RWPE2 (cell line): ENCODE measurements at regions not wholly inside any gene's neighbourhood (a gene's known extent, or its start where the extent isn't known, plus 50 kb on each side); places are given as distances from the start of the nearest gene placed in this dataset.

Experiments used
- ATAC-seq: fragments of 200-7000 bp; cut with Tn5 transposase; 3 replicates; pipeline ENCODE4 v1.9.1; 2021; ENCODE audit warnings: low read depth
- DNase-seq: peaks from one replicate; pipeline ENCODE4 v3.0.0-alpha.2; 2020; ENCODE audit warnings: low spot score
- H3K27ac ChIP-seq: fragments of 450-650 bp; 2 replicates; pipeline ENCODE4 v1.5.1; 2017; ENCODE audit warnings: mild to moderate bottlenecking; ENCODE audit not compliant: poor library complexity, severe bottlenecking
- H3K27me3 ChIP-seq: fragments of 250-450 bp; sonication (Bioruptor Pico); 2 replicates; pipeline ENCODE4 v1.5.1; 2021; ENCODE audit warnings: mild to moderate bottlenecking, moderate library complexity; ENCODE audit not compliant: insufficient read depth, poor library complexity, severe bottlenecking
- H3K36me3 ChIP-seq: fragments of 250-450 bp; sonication (Bioruptor Pico); 2 replicates; pipeline ENCODE4 v1.5.1; 2020; ENCODE audit warnings: low read depth, mild to moderate bottlenecking, moderate library complexity
- H3K4me1 ChIP-seq: fragments of 250-450 bp; sonication (Bioruptor Pico); 2 replicates; pipeline ENCODE4 v1.5.1; 2021; ENCODE audit warnings: mild to moderate bottlenecking, moderate library complexity; ENCODE audit not compliant: insufficient read depth, poor library complexity, severe bottlenecking
- H3K4me3 ChIP-seq: fragments of 250-450 bp; sonication (Bioruptor Pico); 2 replicates; pipeline ENCODE4 v1.5.1; 2021; ENCODE audit warnings: mild to moderate bottlenecking, moderate library complexity; ENCODE audit not compliant: severe bottlenecking
- H3K9me3 ChIP-seq: fragments of 250-450 bp; sonication (Bioruptor Pico); 2 replicates; pipeline ENCODE4 v1.5.1; 2021; ENCODE audit warnings: mild to moderate bottlenecking, moderate library complexity; ENCODE audit not compliant: severe bottlenecking
- TF ChIP-seq, protein P1 (sequence below): fragments of 450-650 bp; IDR thresholded peaks from one replicate; pipeline ENCODE4 v1.5.1; 2017; ENCODE audit warnings: mild to moderate bottlenecking, moderate library complexity; ENCODE audit not compliant: poor library complexity, severe bottlenecking

DNA sequence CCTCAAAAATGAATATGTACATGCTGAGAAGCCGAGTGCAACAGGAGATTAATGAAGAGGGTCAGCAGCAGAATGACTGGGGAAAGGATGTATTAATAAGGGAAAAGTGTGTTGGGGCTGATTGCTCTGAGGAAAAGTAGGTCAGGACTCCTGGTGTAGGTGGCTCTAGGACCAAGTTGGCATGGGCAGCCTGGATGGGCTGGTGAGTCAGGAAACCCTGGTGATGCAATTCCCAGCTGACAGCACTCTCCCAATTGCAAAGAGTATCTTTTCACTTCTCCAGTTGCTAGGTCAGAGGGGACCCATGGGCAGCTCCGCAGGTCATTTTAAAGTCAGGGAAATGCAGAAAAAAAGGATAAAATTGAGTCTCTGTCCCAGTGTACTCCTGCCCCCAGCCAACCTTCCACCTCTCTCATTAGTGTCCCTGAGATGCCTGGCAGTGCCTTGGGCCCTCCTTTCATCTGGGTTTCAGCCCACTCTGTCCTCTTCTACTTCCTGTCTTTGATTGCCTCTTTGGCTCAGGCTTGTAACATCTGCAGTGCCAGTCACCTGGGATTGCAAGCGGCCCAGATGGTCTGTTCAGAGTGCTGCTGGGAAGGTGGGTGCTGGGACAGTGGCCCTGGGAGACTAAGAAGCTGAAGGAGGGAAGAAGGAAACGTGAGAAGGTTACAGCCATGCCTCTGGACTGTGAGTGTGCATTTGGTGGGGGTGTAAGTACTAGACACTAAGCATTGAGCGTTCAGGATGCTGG, 2177.2 kb downstream of the TP53TG3F start:
- Histone ChIP-seq H3K4me3 (no peak overlapping the region), H3K9me3 (peaks cover 6% of the 10 kb centered on the region), H3K36me3 (no peaks in the 10 kb centered on the region), H3K27me3 (no peaks in the 10 kb centered on the region), H3K4me1 (no peaks in the 10 kb centered on the region), H3K27ac (no peak overlapping the region)
- TF ChIP-seq, protein P1, sequence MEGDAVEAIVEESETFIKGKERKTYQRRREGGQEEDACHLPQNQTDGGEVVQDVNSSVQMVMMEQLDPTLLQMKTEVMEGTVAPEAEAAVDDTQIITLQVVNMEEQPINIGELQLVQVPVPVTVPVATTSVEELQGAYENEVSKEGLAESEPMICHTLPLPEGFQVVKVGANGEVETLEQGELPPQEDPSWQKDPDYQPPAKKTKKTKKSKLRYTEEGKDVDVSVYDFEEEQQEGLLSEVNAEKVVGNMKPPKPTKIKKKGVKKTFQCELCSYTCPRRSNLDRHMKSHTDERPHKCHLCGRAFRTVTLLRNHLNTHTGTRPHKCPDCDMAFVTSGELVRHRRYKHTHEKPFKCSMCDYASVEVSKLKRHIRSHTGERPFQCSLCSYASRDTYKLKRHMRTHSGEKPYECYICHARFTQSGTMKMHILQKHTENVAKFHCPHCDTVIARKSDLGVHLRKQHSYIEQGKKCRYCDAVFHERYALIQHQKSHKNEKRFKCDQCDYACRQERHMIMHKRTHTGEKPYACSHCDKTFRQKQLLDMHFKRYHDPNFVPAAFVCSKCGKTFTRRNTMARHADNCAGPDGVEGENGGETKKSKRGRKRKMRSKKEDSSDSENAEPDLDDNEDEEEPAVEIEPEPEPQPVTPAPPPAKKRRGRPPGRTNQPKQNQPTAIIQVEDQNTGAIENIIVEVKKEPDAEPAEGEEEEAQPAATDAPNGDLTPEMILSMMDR, result no peak
- DNase-seq (no peak), ATAC-seq (0 out of 3 replicates have a peak, but pooled peaks have one; percentile 27)

DNA sequence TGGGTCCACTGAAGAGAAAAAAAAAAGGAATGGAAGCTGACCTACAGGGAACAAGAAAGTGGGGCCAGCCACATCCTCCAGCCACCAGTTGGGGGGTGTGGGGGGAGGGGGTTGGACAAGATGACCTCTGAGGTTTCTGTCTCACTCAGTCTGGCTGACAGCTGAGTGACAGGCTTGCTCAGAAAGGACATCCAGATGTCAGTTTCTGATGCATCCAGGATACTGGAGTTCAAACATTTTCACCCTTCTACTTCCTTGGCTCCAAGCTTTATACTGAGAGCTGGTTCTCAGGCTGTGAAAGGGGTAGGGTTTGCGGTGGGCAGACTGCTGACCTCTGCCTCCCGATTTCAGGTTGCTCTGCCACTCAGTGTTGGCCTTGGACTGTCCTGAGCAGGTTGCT, 2178.3 kb downstream of the TP53TG3F start:
- Histone ChIP-seq H3K27ac (no peak overlapping the region), H3K36me3 (no peaks in the 10 kb centered on the region), H3K9me3 (peaks cover 6% of the 10 kb centered on the region), H3K4me3 (no peak overlapping the region), H3K4me1 (no peaks in the 10 kb centered on the region), H3K27me3 (no peaks in the 10 kb centered on the region)
- TF ChIP-seq, protein P1, result no peak
- no peak for ATAC-seq
- DNase-seq, result no peak

DNA sequence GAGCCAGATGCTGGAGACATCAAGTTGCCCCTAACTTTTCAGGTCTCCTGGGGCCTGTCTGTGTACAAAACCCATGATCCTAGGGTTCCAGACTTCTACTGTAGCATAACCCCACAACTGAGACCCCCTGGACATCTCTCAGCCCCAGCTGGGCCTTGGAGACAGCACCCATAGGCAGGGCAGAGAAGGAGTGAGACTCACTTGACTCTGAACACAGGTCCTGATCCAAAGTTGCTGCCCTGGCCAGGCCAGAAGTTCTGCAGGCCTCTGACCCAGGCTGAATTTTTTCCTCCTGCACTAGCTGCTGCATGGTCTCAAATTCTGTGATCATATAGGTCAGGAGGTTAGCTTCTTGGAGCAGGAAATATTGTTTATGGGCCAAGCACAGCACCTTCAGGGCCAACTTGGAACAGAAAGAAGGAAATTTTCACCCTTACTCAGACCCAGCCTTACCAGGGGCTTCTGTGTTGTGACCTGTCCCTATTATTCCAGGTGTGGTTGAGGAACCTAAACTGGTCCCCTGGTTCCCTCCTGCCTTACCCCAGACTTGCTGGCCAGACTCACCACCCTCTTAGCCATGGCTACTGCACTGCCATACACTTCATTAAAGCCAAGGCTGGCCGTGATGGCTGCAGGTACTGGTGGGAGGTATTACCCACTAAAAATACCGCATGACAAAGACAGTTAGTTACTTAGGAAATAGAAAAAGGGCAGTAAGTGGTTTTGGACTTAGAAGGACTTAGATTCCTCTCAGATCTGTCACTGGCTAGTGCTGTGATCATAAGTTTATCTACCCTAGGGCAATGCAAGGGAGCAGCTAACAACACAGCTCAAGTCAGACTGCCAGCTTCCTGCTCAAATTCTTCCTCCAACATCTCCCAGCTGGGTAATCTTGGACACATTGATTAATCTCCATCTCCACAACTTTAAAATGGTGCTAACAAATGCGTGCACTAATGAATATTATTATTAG, 2180.1 kb downstream of the TP53TG3F start:
- TF ChIP-seq, protein P1, result no peak
- Histone ChIP-seq H3K4me1 (no peaks in the 10 kb centered on the region), H3K4me3 (no peak overlapping the region), H3K27ac (no peak overlapping the region), H3K36me3 (no peaks in the 10 kb centered on the region), H3K27me3 (no peaks in the 10 kb centered on the region), H3K9me3 (peaks cover 10% of the 10 kb centered on the region)
- DNase-seq (no peak), ATAC-seq (peak; percentile 61)

DNA sequence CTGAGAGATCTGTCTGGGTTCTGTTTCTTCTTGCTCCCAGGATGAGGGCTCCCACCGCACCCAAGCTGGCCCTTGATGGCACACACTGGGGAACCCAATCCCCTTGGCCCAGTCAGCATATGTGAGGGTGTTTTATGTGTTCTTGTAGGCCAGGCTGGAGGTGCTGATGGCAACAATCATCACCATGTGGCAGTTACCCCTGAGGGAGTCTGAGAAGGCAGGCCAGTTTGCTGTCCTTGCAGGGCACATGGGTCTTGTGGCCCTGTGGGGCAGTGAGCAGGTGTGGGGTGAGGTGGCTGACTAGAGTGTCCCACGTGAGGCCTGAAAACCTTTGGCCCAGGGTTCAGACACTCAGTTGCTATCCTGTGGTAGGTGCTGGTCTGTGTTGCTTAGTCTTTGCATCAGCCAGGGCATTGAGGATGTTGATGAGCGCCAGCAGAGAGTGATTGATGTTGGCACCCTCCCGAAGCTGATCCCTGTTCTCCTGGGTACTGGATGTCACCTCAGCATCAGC, 2183.0 kb downstream of the TP53TG3F start:
- Histone ChIP-seq H3K4me1 (no peaks in the 10 kb centered on the region), H3K4me3 (no peak overlapping the region), H3K9me3 (peaks cover 8% of the 10 kb centered on the region), H3K27ac (no peak overlapping the region), H3K27me3 (no peaks in the 10 kb centered on the region), H3K36me3 (no peaks in the 10 kb centered on the region)
- DNase-seq, result no peak
- no peak for ATAC-seq
- TF ChIP-seq, protein P1, result no peak
